Stimulated activated naive B cell treated with anti-CD40 and anti-IgM and Interleukin-4, amounts not matched to agents 10 μg/mL and 1 μg/mL and 100 μg/mL, for 72 hours (primary cell): ENCODE measurements at regions not wholly inside any gene's neighbourhood (a gene's known extent, or its start where the extent isn't known, plus 50 kb on each side); places are given as distances from the start of the nearest gene placed in this dataset.

ENCODE experiments used
- ATAC-seq, 2 donors: fragments of 150-1000 bp; cut with Tn5 transposase; replicated peaks; 2 replicates each; pipeline ENCODE4 v1.10.0; 2021; ENCODE audit warnings: moderate library complexity in 1 of 2
- DNase-seq: peaks from one replicate; pipeline ENCODE4 v3.0.0; 2021
- H3K27ac Mint-ChIP-seq: one replicate; pipeline ENCODE4 v1.8.0; 2022; ENCODE audit warnings: mild to moderate bottlenecking, mixed read lengths
- H3K27me3 Mint-ChIP-seq, 2 donors: one replicate each; pipeline ENCODE4 v1.8.0; 2022; ENCODE audit warnings: mixed read lengths in 2 of 2
- H3K36me3 Mint-ChIP-seq, 2 donors: one replicate each; pipeline ENCODE4 v1.8.0; 2022; ENCODE audit warnings: mixed read lengths in 2 of 2, mild to moderate bottlenecking in 1 of 2
- H3K4me1 Mint-ChIP-seq, 2 donors: one replicate each; pipeline ENCODE4 v1.8.0; 2022; ENCODE audit warnings: mixed read lengths in 2 of 2, mild to moderate bottlenecking in 1 of 2
- H3K4me3 Mint-ChIP-seq, 2 donors: one replicate each; pipeline ENCODE4 v1.8.0; 2022; ENCODE audit warnings: mild to moderate bottlenecking in 2 of 2, mixed read lengths in 2 of 2, moderate library complexity in 1 of 2
- H3K9me3 Mint-ChIP-seq, 2 donors: one replicate each; pipeline ENCODE4 v1.8.0; 2022; ENCODE audit warnings: mixed read lengths in 2 of 2, mild to moderate bottlenecking in 1 of 2

- H3K27me3 Mint-ChIP-seq = peaks cover 32 to 44% of the 10 kb centered on the region in 2 donors
- DNase-seq (no peak), ATAC-seq (no peak)
- H3K4me1 Mint-ChIP-seq = peaks cover 4 to 11% of the 10 kb centered on the region in 2 donors
- H3K4me3 Mint-ChIP-seq = no peak overlapping the region
- no peaks in the 10 kb centered on the region for H3K9me3 Mint-ChIP-seq
- H3K27ac Mint-ChIP-seq = no peak overlapping the region
- no peaks in the 10 kb centered on the region for H3K36me3 Mint-ChIP-seq
Measured at GRCh38 chr6:44036196-44036595, 91.1 kb downstream of the MRPL14 start.

- Mint-ChIP-seq H3K9me3 (no peaks in the 10 kb centered on the region), H3K4me3 (no peak overlapping the region), H3K4me1 (peaks cover 4 to 11% of the 10 kb centered on the region in 2 donors), H3K36me3 (no peaks in the 10 kb centered on the region), H3K27me3 (peaks cover 32 to 44% of the 10 kb centered on the region in 2 donors), H3K27ac (no peak overlapping the region)
- ATAC-seq (no peak), DNase-seq (no peak)
Measured at GRCh38 chr6:44035621-44036020, 91.6 kb downstream of the MRPL14 start.

- no peak for DNase-seq
- peaks cover 4 to 11% of the 10 kb centered on the region in 2 donors for H3K4me1 Mint-ChIP-seq
Measured at GRCh38 chr6:44034931-44035345, 92.3 kb downstream of the MRPL14 start.

GRCh38 chr6:44034391-44034861, 92.8 kb downstream of the MRPL14 start:
- no peaks in the 10 kb centered on the region for H3K36me3 Mint-ChIP-seq
- no peaks in the 10 kb centered on the region for H3K9me3 Mint-ChIP-seq
- peaks cover 33 to 49% of the 10 kb centered on the region in 2 donors for H3K27me3 Mint-ChIP-seq
- H3K27ac Mint-ChIP-seq = no peak overlapping the region
- ATAC-seq = no peak
- no peak for DNase-seq
- peaks cover 4 to 11% of the 10 kb centered on the region in 2 donors for H3K4me1 Mint-ChIP-seq
- no peak overlapping the region for H3K4me3 Mint-ChIP-seq

More at GRCh38 chr6:44034931-44035345, 92.3 kb downstream of the MRPL14 start:
- ATAC-seq = no peak
- H3K27me3 Mint-ChIP-seq = peaks cover 35 to 50% of the 10 kb centered on the region in 2 donors
- no peaks in the 10 kb centered on the region for H3K9me3 Mint-ChIP-seq
- no peak overlapping the region for H3K4me3 Mint-ChIP-seq
- no peak overlapping the region for H3K27ac Mint-ChIP-seq
- no peaks in the 10 kb centered on the region for H3K36me3 Mint-ChIP-seq

GRCh38 chr6:44030812-44031454, 96.3 kb downstream of the MRPL14 start:
- Mint-ChIP-seq H3K4me1 (peaks cover 4 to 11% of the 10 kb centered on the region in 2 donors), H3K27ac (no peak overlapping the region)

GRCh38 chr6:44029444-44030185, 97.6 kb downstream of the MRPL14 start:
- Mint-ChIP-seq H3K27me3 (peaks cover 25 to 31% of the 10 kb centered on the region in 2 donors), H3K36me3 (no peaks in the 10 kb centered on the region), H3K4me3 (no peak overlapping the region), H3K27ac (no peak overlapping the region), H3K9me3 (no peaks in the 10 kb centered on the region), H3K4me1 (no peaks in the 10 kb centered on the region)
- DNase-seq = no peak
- ATAC-seq = no peak

More at GRCh38 chr6:44030812-44031454, 96.3 kb downstream of the MRPL14 start:
- no peak for DNase-seq
- Mint-ChIP-seq H3K9me3 (no peaks in the 10 kb centered on the region), H3K27me3 (peaks cover 31 to 35% of the 10 kb centered on the region in 2 donors), H3K36me3 (no peaks in the 10 kb centered on the region), H3K4me3 (no peak overlapping the region)
- no peak for ATAC-seq

GRCh38 chr6:44028789-44029310, 98.4 kb downstream of the MRPL14 start:
- Mint-ChIP-seq H3K4me1 (no peaks in the 10 kb centered on the region), H3K4me3 (no peak overlapping the region), H3K27me3 (peaks cover 23 to 31% of the 10 kb centered on the region in 2 donors), H3K9me3 (no peaks in the 10 kb centered on the region), H3K36me3 (no peaks in the 10 kb centered on the region), H3K27ac (no peak overlapping the region)
- ATAC-seq = no peak
- no peak for DNase-seq

GRCh38 chr6:44025226-44025625, 102.0 kb downstream of the MRPL14 start:
- H3K9me3 Mint-ChIP-seq = no peaks in the 10 kb centered on the region
- H3K4me1 Mint-ChIP-seq = peaks cover 0 to 4% of the 10 kb centered on the region in 2 donors
- no peaks in the 10 kb centered on the region for H3K36me3 Mint-ChIP-seq
- ATAC-seq (no peak), DNase-seq (no peak)
- H3K27ac Mint-ChIP-seq = no peak overlapping the region
- H3K4me3 Mint-ChIP-seq = no peak overlapping the region
- peaks cover 39 to 44% of the 10 kb centered on the region in 2 donors for H3K27me3 Mint-ChIP-seq

- Mint-ChIP-seq H3K9me3 (no peaks in the 10 kb centered on the region), H3K27ac (no peak overlapping the region), H3K27me3 (peaks cover 39 to 45% of the 10 kb centered on the region in 2 donors), H3K36me3 (no peaks in the 10 kb centered on the region), H3K4me3 (no peak overlapping the region), H3K4me1 (peaks cover 0 to 4% of the 10 kb centered on the region in 2 donors)
- ATAC-seq (no peak), DNase-seq (no peak)
Measured at GRCh38 chr6:44024574-44025219, 102.6 kb downstream of the MRPL14 start.

GRCh38 chr6:44023586-44024454, 103.4 kb downstream of the MRPL14 start:
- H3K4me1 Mint-ChIP-seq = peaks cover 0 to 4% of the 10 kb centered on the region in 2 donors
- no peak for ATAC-seq
- H3K36me3 Mint-ChIP-seq = no peaks in the 10 kb centered on the region
- H3K27me3 Mint-ChIP-seq = peaks cover 41 to 44% of the 10 kb centered on the region in 2 donors
- peaks cover under 1 to 1% of the 10 kb centered on the region in 2 donors for H3K9me3 Mint-ChIP-seq
- H3K4me3 Mint-ChIP-seq = no peak overlapping the region
- DNase-seq = no peak
- H3K27ac Mint-ChIP-seq = no peak overlapping the region

GRCh38 chr6:44022671-44023352, 104.4 kb downstream of the MRPL14 start:
- ATAC-seq (no peak), DNase-seq (no peak)
- H3K4me1 Mint-ChIP-seq = peaks cover 0 to 4% of the 10 kb centered on the region in 2 donors
- H3K36me3 Mint-ChIP-seq = no peaks in the 10 kb centered on the region
- H3K4me3 Mint-ChIP-seq = no peak overlapping the region
- H3K9me3 Mint-ChIP-seq = peaks cover 2 to 4% of the 10 kb centered on the region in 2 donors
- H3K27ac Mint-ChIP-seq = peak overlapping the region; percentile 47
- peaks cover 44 to 45% of the 10 kb centered on the region in 2 donors for H3K27me3 Mint-ChIP-seq

- Mint-ChIP-seq H3K4me1 (peaks cover 0 to 4% of the 10 kb centered on the region in 2 donors), H3K27me3 (peaks cover 39% of the 10 kb centered on the region in 2 donors), H3K9me3 (peaks cover 2 to 4% of the 10 kb centered on the region in 2 donors), H3K36me3 (no peaks in the 10 kb centered on the region), H3K27ac (no peak overlapping the region), H3K4me3 (no peak overlapping the region)
- ATAC-seq (peak; percentile 70 to 82), DNase-seq (no peak)
Measured at GRCh38 chr6:44022296-44022661, 105.0 kb downstream of the MRPL14 start.
